Stimulated activated CD8-positive, alpha-beta memory T cell treated with anti-CD3 and anti-CD28 coated beads, Interleukin-4, amount 100 ng/mL, for 1 hour (primary cell): ENCODE measurements at regions not wholly inside any gene's neighbourhood (a gene's known extent, or its start where the extent isn't known, plus 50 kb on each side); places are given as distances from the start of the nearest gene placed in this dataset.

ENCODE experiments used
- DNase-seq, 2 donors: peaks; one replicate each; pipeline ENCODE4 v3.0.0-alpha.2; 2020; ENCODE audit warnings: low read depth in 2 of 2, low spot score in 1 of 2

DNA sequence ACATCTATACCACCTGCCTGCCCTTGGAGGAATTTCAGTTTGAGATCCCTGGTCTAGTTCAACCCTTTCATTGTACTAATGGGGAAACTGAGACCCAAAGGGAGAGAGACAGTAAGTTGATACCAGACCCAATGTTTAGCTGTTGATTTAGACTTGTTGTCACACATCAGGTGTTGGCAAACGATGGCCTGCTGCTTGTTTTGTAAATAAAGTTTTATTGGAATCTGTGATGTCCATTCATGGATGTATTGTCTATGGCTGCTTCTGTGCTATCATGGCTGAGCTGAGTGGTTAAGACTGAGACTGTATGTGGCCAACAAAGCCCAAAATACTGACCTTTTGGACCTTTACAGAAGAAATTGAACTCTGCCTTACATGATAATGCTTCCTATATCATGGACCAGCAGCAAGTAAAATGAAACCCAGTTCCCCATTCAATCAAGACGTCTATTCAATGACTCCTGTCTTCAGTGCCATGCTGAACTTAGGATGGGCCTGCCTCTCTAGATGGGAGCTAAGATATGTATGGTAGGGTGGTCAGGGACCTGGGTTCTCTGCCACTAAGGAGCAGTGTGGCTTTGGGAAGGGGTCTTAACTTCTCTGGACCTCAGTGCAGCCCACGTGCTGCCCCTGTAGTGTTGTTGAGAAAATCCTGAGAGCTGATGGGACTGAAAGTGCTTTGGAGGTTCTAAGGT lies 111.0 kb downstream of the IRX5 start:
- no peak for DNase-seq

DNA sequence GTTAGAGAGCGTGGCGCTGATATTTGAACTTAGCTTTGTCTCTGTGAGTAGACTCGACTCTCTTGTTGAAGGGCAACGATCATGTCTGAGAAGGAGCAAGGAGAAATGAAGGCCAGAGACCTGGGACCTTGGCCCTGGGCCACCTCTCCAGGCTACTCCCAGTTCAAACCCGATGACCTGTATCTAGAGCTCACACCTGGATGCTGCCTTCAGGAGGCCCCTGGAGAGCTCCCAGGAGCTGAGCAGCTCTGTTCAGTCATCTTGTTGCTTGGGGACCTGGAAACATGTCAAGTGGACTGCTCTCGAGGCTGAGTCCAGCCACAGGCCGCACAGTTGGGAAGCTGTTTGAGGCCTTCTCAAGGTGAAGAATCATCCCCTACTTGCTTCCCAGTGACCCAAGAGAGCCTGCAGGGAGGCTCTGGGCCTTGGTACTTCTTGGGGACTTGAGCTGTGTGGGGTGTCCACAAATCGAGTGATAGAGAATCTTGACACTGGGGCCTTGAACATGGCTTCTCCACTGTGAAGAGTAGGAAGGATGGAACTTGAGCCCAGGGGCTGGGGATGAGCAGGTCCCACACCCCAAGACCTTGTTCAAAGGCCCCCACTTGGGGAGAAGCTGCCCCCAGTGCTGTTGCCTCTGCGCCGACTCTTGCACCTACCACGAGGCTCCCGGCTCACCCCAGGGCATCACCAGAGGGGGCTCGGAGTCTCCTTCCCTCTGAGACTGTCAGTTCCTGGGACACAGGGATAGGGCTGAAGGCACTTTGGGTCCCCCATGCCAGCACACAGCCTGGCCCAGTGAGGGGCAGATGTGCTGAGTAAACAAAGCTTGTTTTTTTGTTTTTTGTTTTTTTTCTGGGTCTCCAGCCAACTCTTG lies 112.1 kb downstream of the IRX5 start:
- no peak for DNase-seq

GRCh38 chr16:55043499-55043898 lies 112.8 kb downstream of the IRX5 start:
- no peak for DNase-seq

- DNase-seq, result no peak
These were observed 113.7 kb downstream of the IRX5 start for GRCh38 chr16:55044201-55044975.

GRCh38 chr16:55045329-55045728 lies 114.7 kb downstream of the IRX5 start:
- DNase-seq, result no peak

- no peak for DNase-seq
These were observed 115.2 kb downstream of the IRX5 start for GRCh38 chr16:55045756-55046460.

GRCh38 chr16:55046513-55046912 lies 115.8 kb downstream of the IRX5 start:
- DNase-seq, result no peak

DNA sequence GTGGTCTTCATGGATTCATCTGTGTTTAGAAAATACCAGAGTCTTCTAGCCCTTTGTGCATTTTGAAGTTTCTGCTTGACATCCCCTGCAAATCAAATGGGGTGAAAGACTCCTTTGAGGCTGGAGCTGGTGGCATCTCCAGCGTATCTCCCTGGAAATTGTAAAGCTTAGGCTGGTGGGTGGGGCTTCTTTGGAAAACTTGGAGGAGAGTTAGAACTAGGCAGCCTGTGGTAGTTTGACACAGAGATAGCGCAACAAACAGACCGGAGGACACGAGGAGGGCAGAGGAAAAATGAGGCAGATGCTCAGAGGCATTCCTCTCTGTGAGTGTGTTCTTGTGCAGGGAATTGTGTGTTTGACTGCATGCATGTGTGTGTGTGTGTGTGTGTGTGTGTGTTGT lies 116.3 kb downstream of the IRX5 start:
- no peak for DNase-seq

DNA sequence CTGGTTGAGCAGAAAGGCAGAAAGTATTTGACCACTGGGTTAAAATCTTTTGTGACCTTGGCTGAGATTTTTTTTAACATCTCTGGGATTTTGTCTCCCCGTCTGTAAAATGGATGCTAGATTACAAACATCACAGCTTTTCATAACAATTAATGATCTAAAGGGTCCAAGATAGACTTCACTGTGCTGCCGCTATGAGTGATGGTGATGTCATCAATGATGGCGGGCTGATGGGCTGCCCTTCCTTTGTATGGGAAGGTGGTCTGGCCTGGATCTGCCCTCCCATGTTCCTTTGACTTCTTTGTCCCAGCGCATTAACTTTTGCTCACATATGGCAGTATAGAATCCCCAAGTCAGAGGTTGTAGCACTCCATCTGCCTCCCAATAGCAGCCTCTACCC lies 116.7 kb downstream of the IRX5 start:
- no peak for DNase-seq

- no peak for DNase-seq
These were observed 117.3 kb downstream of the IRX5 start for GRCh38 chr16:55047903-55048497.

GRCh38 chr16:55048745-55049144 lies 118.1 kb downstream of the IRX5 start:
- DNase-seq, result no peak

DNA sequence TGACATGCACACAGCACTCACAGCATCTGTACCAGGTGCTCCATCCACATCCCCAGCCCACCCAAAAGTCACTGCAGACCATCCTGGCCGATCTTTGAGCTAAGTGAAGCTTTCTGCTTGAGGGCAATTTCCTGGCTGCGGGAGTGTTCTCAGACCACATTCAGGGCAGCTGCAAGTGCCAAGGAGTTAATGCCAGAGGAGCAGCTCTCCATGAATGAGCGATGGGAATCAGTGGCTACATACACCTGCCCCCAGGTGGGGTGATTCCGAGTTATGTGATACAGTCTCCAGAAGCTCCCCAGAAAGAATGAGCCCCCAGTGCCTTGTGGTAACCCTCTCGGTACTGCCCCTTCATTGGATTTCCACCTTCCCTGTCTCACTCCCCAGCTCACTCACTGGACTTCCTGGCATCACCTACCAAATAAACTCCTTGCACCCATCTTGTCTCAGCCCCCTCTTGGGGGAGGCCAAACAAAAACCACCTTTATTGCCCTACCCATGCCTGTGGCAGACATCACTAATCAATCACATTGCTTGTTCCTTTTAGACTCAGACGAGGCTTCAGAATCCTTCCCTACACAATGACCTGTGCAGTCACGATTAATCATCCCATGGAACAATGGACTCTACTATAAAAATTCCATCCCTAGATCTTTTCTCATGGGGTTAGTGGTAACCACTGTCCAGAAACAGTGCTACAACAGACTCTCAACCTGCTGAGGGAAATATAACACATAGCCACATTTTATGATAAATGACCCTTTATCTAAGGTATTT lies 121.1 kb downstream of the IRX5 start:
- DNase-seq, result no peak

- no peak for DNase-seq
These were observed 121.7 kb downstream of the IRX5 start for GRCh38 chr16:55052348-55052734.

DNA sequence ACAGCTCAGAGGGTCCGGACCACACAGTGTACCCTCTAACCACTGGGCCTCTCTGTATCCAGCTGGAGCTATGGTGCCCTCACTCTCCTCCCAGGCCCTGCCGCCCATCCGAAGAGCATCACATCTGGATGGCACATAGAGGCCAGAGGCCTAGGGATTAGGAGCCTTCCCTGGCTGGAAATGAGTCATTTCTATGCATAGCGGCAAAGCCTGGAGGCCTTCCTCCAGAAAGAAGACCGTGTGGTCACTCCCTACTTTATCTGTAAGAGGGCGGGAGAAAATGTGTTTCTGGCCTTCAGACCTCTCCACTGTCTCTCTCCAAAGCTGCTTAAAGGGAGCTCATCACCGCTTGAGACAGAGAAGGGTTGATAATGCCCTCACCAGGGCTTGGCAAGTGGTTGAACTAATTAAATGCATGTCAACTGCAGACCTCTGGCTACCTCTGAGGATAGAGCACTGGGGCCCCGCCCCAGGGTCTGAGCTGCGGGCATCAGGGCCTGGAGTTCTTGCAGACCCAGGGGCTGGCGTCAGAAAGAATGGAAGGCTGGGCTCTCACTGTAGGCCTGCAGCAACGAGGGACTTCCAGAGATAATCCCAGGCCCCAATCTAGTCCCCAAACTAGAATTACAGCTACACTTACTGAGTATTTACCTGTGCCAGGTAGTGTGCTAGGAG lies 122.2 kb downstream of the IRX5 start:
- no peak for DNase-seq

DNA sequence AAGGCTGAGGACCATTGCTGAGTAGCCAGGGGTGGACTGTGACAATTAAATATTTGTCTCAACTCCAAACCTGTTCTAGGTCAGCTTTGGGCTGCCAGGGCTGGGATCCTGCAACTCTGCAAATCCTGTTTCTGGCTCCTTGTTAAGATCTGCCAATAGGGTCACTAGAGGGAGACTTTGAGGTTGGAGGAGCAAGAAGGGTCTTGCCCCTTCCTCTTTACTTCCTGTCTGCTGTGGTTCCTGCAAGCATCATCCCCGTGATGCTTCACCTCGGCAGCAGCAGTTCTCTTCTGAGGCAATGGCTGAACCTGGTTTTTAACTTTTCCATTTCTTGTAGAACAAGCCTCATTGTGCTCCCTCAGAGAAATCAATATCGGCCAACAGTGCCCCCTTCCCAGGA lies 124.6 kb downstream of the IRX5 start:
- DNase-seq, result no peak

DNA sequence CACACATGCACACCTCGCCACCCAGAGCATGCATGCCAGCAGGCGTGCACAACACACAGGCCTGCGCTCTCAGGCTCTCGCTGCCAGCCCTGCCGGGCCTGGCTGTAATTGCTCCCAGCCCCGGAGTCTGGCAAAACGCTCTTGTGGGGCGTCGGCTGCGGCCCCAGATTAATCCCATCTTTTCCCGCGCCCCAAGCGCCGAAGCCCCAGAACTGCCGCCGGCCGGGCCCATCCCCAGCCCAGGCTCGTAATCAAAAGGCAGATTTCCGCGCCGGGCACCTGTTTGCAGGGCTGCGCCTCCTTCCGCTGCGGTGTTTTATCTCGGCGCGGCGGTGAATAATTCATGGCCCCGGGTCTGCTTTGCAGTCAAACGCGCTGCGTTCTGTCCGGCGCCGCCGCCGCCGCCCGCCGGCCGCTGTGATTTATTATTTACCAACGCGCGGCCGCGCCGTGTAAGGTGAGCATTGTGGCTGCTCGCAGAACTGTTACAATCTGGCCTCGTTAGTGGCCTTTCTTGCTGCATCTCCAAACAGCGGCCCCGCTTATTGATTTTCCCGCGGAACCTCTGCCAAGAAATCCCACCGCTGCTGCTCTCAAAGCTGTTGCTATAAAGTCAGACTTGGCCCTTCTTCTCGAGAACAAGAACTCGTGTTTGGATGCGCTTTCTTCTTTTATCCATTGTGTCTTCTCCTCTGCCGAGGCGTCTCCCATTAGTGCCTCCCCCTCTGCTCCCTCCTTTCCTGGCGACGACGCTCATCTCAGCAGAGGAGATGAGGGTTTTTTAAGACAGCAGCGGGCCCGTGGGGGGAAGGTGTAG lies 126.1 kb downstream of the IRX5 start:
- DNase-seq, result no peak

- DNase-seq, result no peak
These were observed 127.2 kb downstream of the IRX5 start for GRCh38 chr16:55057866-55058265.

- DNase-seq, result no peak
These were observed 127.9 kb downstream of the IRX5 start for GRCh38 chr16:55058576-55058975.

- DNase-seq, result no peak
These were observed 128.5 kb downstream of the IRX5 start for GRCh38 chr16:55059146-55059545.
